ENCODE measurements at regions not wholly inside any gene's neighbourhood (a gene's known extent, or its start where the extent isn't known, plus 50 kb on each side); places are given as distances from the start of the nearest gene placed in this dataset.

- Histone ChIP-seq H2AFZ (ENCODE audit: low read length) (no peak overlapping the region), H4K20me1 (ENCODE audit: insufficient read depth, low read length) (no peaks in the 10 kb centered on the region), H3K9me3 (ENCODE audit: low read depth, low read length) (no peaks in the 10 kb centered on the region), H3K27me3 (ENCODE audit: insufficient read depth, low read length) (no peaks in the 10 kb centered on the region), H3K36me3 (ENCODE audit: insufficient read depth, low read length) (no peaks in the 10 kb centered on the region), H3K4me1 (ENCODE audit: insufficient read depth, low read length) (no peaks in the 10 kb centered on the region), H3K4me3 (ENCODE audit: insufficient read depth, low read length) (no peak overlapping the region), H3K27ac (ENCODE audit: low read depth, low read length) (no peak overlapping the region), H3K4me2 (ENCODE audit: insufficient read depth, low read length) (no peak overlapping the region), H3K79me2 (ENCODE audit: insufficient read depth, low read length) (no peaks in the 10 kb centered on the region)
- TF ChIP-seq CTCF (IDR thresholded peaks at IDR 0.05; ENCODE audit: extremely low read depth, low read depth, low read length) = no peak
- DNase-seq (ENCODE audit: insufficient read length, low spot score, missing footprints) = no peak
These were observed 475.2 kb upstream of the IL12A start for GRCh38 chr3:159513444-159513843.

- no peak for TF ChIP-seq CTCF (IDR thresholded peaks at IDR 0.05; ENCODE audit: extremely low read depth, low read depth, low read length)
- Histone ChIP-seq H4K20me1 (ENCODE audit: insufficient read depth, low read length) (no peaks in the 10 kb centered on the region), H3K79me2 (ENCODE audit: insufficient read depth, low read length) (no peaks in the 10 kb centered on the region), H3K27me3 (ENCODE audit: insufficient read depth, low read length) (no peaks in the 10 kb centered on the region), H3K4me2 (ENCODE audit: insufficient read depth, low read length) (no peak overlapping the region), H3K4me1 (ENCODE audit: insufficient read depth, low read length) (no peaks in the 10 kb centered on the region), H2AFZ (ENCODE audit: low read length) (no peak overlapping the region), H3K9me3 (ENCODE audit: low read depth, low read length) (no peaks in the 10 kb centered on the region), H3K36me3 (ENCODE audit: insufficient read depth, low read length) (no peaks in the 10 kb centered on the region), H3K27ac (ENCODE audit: low read depth, low read length) (no peak overlapping the region), H3K4me3 (ENCODE audit: insufficient read depth, low read length) (no peak overlapping the region)
- DNase-seq (ENCODE audit: insufficient read length, low spot score, missing footprints) = no peak
These were observed 474.7 kb upstream of the IL12A start for GRCh38 chr3:159513867-159514380.

GRCh38 chr3:159517105-159517504, 471.5 kb upstream of the IL12A start:
- Histone ChIP-seq H2AFZ (ENCODE audit: low read length) (no peak overlapping the region), H4K20me1 (ENCODE audit: insufficient read depth, low read length) (no peaks in the 10 kb centered on the region), H3K27ac (ENCODE audit: low read depth, low read length) (no peak overlapping the region), H3K4me1 (ENCODE audit: insufficient read depth, low read length) (no peaks in the 10 kb centered on the region), H3K79me2 (ENCODE audit: insufficient read depth, low read length) (no peaks in the 10 kb centered on the region), H3K36me3 (ENCODE audit: insufficient read depth, low read length) (no peaks in the 10 kb centered on the region), H3K27me3 (ENCODE audit: insufficient read depth, low read length) (no peaks in the 10 kb centered on the region), H3K9me3 (ENCODE audit: low read depth, low read length) (no peaks in the 10 kb centered on the region), H3K4me2 (ENCODE audit: insufficient read depth, low read length) (no peak overlapping the region), H3K4me3 (ENCODE audit: insufficient read depth, low read length) (no peak overlapping the region)
- no peak for DNase-seq (ENCODE audit: insufficient read length, low spot score, missing footprints)
- no peak for TF ChIP-seq CTCF (IDR thresholded peaks at IDR 0.05; ENCODE audit: extremely low read depth, low read depth, low read length)

- Histone ChIP-seq H3K4me3 (ENCODE audit: insufficient read depth, low read length) (no peak overlapping the region), H2AFZ (ENCODE audit: low read length) (no peak overlapping the region), H3K27ac (ENCODE audit: low read depth, low read length) (no peak overlapping the region), H3K4me1 (ENCODE audit: insufficient read depth, low read length) (no peaks in the 10 kb centered on the region), H4K20me1 (ENCODE audit: insufficient read depth, low read length) (no peaks in the 10 kb centered on the region), H3K27me3 (ENCODE audit: insufficient read depth, low read length) (no peaks in the 10 kb centered on the region), H3K9me3 (ENCODE audit: low read depth, low read length) (no peaks in the 10 kb centered on the region), H3K79me2 (ENCODE audit: insufficient read depth, low read length) (no peaks in the 10 kb centered on the region), H3K4me2 (ENCODE audit: insufficient read depth, low read length) (no peak overlapping the region), H3K36me3 (ENCODE audit: insufficient read depth, low read length) (no peaks in the 10 kb centered on the region)
- no peak for TF ChIP-seq CTCF (IDR thresholded peaks at IDR 0.05; ENCODE audit: extremely low read depth, low read depth, low read length)
- no peak for DNase-seq (ENCODE audit: insufficient read length, low spot score, missing footprints)
These were observed 468.0 kb upstream of the IL12A start for GRCh38 chr3:159520638-159521037.

All from osteoblast (primary cell).